ENCODE measurements at regions not wholly inside any gene's neighbourhood (a gene's known extent, or its start where the extent isn't known, plus 50 kb on each side); places are given as distances from the start of the nearest gene placed in this dataset.

DNA sequence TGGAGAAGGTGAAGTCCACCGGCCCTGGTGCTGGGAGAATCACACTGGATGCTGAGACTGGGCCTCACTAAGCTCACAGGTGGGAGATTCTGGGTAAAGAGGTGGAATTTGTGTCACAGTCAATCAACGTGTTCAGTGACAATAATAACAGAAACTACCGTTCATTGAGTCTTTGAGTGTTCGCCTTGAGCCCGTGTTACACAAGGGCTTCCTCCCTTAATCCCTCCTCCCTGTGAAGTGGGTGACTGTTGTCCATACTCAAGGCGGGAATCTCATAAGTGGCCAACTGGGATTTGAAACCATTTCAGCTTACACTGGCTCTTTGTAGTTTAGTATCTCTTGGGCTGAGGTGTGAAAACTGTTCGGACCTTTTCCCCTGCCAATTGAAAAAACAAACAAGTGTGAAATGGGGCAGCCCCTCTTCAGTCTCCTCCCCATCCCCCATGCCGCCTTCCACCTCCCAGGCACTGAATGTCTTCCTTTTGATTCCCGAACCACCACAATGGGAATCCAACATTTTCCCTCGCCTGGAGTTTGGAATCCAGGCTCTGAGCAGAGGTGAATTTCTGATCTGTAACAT lies 502.4 kb downstream of the MIAT start:
- no peak for TF ChIP-seq POLR2A (IDR thresholded peaks at IDR 0.05)
- TF ChIP-seq CTCF (IDR thresholded peaks at IDR 0.05), result no peak

Measured in suprapubic skin (tissue), 3 donors.